Body of pancreas (tissue), 4 donors: ENCODE measurements at regions not wholly inside any gene's neighbourhood (a gene's known extent, or its start where the extent isn't known, plus 50 kb on each side); places are given as distances from the start of the nearest gene placed in this dataset.

Source experiments
- POLR2A ChIP-seq, 3 donors: fragments of 450-650 bp; IDR thresholded peaks; one replicate each; pipeline ENCODE4 v1.6.1; 2016; ENCODE audit warnings: antibody characterized with exemption in 3 of 3, mild to moderate bottlenecking in 2 of 3
- TF ChIP-seq, protein P1 (sequence below), 7 experiments: fragments of 450-650 bp in 4 of 7; fragments of 200-600 bp in 3 of 7; sonication (generic) in 3 of 7; IDR thresholded peaks; one replicate each; pipeline ENCODE4 v1.5.1; 2016 to 2019; ENCODE audit warnings: antibody characterized with exemption in 7 of 7

DNA sequence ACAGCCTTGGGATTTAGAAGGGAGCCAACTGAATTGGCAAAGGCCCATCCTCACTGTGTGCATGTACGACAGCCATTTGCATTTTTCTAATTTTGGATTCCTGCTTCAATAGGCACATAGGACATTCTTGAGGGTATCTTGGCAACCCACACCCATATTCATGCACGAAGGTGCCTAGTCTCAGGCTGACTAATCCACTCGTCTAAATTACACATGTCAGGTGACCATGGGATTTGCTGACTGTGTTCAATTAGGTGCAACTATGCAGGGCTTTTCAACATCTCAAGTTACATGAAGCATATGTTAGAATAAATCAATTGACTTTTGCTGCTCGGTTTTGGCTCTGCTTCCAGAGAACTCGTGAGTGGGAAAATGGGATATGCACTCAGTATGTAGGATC lies 249.7 kb downstream of the SP3 start:
- TF ChIP-seq, protein P1, sequence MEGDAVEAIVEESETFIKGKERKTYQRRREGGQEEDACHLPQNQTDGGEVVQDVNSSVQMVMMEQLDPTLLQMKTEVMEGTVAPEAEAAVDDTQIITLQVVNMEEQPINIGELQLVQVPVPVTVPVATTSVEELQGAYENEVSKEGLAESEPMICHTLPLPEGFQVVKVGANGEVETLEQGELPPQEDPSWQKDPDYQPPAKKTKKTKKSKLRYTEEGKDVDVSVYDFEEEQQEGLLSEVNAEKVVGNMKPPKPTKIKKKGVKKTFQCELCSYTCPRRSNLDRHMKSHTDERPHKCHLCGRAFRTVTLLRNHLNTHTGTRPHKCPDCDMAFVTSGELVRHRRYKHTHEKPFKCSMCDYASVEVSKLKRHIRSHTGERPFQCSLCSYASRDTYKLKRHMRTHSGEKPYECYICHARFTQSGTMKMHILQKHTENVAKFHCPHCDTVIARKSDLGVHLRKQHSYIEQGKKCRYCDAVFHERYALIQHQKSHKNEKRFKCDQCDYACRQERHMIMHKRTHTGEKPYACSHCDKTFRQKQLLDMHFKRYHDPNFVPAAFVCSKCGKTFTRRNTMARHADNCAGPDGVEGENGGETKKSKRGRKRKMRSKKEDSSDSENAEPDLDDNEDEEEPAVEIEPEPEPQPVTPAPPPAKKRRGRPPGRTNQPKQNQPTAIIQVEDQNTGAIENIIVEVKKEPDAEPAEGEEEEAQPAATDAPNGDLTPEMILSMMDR (IDR thresholded peaks at IDR 0.05): no peak
- TF ChIP-seq POLR2A (IDR thresholded peaks at IDR 0.05): no peak
